ENCODE measurements at regions not wholly inside any gene's neighbourhood (a gene's known extent, or its start where the extent isn't known, plus 50 kb on each side); places are given as distances from the start of the nearest gene placed in this dataset.

DNA sequence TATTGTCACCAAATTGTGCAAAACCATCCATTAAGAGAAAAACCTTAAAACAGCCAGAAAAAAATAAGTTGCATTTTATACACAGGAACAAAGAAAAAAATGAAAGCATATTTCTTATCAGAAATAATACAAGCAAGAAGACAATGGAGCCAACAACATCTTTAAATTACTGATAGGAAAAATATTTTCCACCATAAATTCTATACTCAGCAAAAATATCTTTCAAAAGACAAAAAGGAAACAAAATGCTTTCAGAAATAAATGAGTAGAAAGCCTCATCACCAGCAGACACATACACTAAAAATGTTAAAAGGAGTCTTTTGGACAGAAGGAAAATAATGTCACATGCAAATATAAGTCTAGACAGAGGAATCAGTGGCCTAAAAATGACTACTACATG is 106.4 kb upstream of the TRIB2 start:
- intact Hi-C loops (cut with DNase I), result no loop called here
- no peak overlapping the region for H3K4me3 ChIP-seq (ENCODE audit: low read length)

DNA sequence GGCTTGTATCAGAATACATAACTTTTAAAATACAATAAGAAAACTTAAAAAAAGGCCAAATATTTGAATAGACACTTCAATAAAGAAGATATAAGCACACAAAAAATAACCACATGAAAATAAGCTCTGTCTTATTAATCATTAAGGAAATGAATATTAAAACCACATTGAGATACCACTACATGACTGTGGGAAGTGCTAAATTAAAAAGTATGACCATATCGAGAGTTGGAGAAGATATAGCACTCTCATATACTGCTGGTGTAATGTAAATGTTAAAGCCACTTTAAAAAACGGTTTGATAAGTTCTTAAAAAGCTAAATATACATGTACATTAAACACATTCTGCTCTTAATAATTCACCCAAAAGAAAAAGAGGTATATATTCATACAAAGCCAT is 104.6 kb upstream of the TRIB2 start:
- intact Hi-C loops (cut with DNase I), result no loop called here
- 78% methylated on average over 2 of the region's 2 CpGs for WGBS
- no peaks in the 10 kb centered on the region for H3K9me3 ChIP-seq (ENCODE audit: control insufficient read depth, low read length)
- DNase-seq, result no peak
- H3K27me3 ChIP-seq (ENCODE audit: control insufficient read depth, insufficient read depth), result no peaks in the 10 kb centered on the region
- H3K4me3 ChIP-seq (ENCODE audit: low read length), result no peak overlapping the region
- no peak for ATAC-seq
- H3K27ac ChIP-seq (ENCODE audit: low read length), result no peak overlapping the region
- H3K4me1 ChIP-seq (ENCODE audit: control insufficient read depth, insufficient read depth, low read length), result no peaks in the 10 kb centered on the region

More for the DNA sequence above, 106.4 kb upstream of the TRIB2 start:
- Histone ChIP-seq H3K9me3 (ENCODE audit: control insufficient read depth, low read length) (no peaks in the 10 kb centered on the region), H3K4me1 (ENCODE audit: control insufficient read depth, insufficient read depth, low read length) (no peaks in the 10 kb centered on the region), H3K27me3 (ENCODE audit: control insufficient read depth, insufficient read depth) (no peaks in the 10 kb centered on the region), H3K27ac (ENCODE audit: low read length) (no peak overlapping the region)
- no peak for DNase-seq
- no peak for ATAC-seq

DNA sequence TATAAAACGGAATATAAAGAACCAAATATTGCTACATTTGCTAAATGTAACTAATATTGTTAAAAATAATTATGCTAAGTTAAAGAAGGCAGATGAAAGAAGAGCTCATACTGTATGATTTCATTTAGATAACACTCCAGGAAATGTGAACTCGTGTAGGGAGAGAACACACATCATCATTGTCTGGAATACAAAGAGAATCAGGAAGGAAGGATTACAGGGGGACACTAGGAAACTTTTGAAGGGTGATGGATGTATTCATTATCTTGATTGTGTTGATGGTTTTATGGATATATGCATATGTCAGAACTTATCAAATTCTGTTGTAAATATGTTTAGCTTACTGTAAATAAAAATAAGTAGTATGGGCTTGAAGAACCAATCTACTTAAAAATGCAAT is 104.1 kb upstream of the TRIB2 start:
- intact Hi-C loops (cut with DNase I), result no loop called here
- WGBS, result 65% methylated on average over 2 of the region's 2 CpGs
- no peak for DNase-seq
- Histone ChIP-seq H3K9me3 (ENCODE audit: control insufficient read depth, low read length) (no peaks in the 10 kb centered on the region), H3K4me1 (ENCODE audit: control insufficient read depth, insufficient read depth, low read length) (no peaks in the 10 kb centered on the region), H3K27ac (ENCODE audit: low read length) (no peak overlapping the region), H3K27me3 (ENCODE audit: control insufficient read depth, insufficient read depth) (no peaks in the 10 kb centered on the region), H3K4me3 (ENCODE audit: low read length) (no peak overlapping the region)
- ATAC-seq, result no peak

DNA sequence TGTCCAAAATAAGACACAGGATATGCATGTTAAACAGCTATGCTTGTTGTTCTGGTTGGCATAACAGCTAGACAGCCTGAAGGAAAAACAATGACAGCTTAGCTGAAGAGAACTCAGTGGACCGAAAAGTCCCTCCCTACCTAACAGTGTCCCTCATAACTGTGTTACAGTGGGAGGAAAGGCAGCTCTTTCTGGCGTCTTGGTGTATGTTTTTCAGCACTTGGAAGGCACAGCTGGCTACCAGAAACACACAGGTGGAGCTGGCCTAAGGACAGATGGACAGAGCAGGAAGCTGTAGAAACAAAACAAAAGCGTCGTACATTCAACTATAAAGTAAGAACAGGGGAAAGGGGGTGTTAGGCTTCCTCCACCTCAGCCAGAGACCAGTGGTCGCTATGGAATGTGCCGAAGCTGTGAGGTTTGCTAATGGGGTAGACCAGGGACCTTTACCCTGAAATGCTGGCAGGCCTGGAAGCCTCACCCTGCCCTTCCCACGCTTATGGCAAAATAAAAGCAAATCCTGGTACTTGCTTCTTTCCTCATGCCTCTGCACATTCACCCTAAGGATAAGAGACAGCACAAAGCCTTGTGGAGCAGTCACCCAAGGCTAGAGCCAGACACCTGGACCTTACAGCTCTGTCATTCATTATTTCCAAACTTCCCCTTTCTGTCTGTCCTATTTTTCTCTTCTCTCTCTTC is 103.5 kb upstream of the TRIB2 start:
- Histone ChIP-seq H3K9me3 (ENCODE audit: control insufficient read depth, low read length) (no peaks in the 10 kb centered on the region), H3K27me3 (ENCODE audit: control insufficient read depth, insufficient read depth) (no peaks in the 10 kb centered on the region), H3K4me1 (ENCODE audit: control insufficient read depth, insufficient read depth, low read length) (no peaks in the 10 kb centered on the region), H3K4me3 (ENCODE audit: low read length) (no peak overlapping the region), H3K27ac (ENCODE audit: low read length) (no peak overlapping the region)
- DNase-seq, result no peak
- 74% methylated on average over 7 of the region's 7 CpGs for WGBS
- no peak for ATAC-seq
- intact Hi-C loops (cut with DNase I), result no loop called here

DNA sequence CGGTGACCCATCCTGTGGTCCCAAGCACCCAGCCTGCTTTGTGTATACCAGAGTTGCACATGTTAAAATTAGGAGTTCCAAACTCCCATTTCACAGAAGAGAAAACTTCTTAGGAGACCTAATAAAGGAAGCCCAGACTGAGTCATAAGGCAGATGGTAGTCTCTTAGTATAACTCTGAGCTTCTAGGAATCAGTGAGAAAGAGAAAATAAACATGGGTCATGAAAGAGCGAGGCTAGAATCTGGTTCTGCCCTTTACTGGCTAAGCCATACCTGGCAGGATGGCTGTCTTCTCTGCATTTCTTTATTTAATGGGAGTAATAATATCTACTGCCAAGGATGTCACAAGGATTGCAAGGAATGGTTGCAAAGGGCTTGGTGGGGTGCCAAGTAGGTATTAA is 101.2 kb upstream of the TRIB2 start:
- intact Hi-C loops (cut with DNase I), result no loop called here
- no peaks in the 10 kb centered on the region for H3K27me3 ChIP-seq (ENCODE audit: control insufficient read depth, insufficient read depth)
- 98% methylated on average over 2 of the region's 2 CpGs for WGBS
- H3K27ac ChIP-seq (ENCODE audit: low read length), result no peak overlapping the region
- no peak overlapping the region for H3K4me3 ChIP-seq (ENCODE audit: low read length)
- no peaks in the 10 kb centered on the region for H3K4me1 ChIP-seq (ENCODE audit: control insufficient read depth, insufficient read depth, low read length)
- no peaks in the 10 kb centered on the region for H3K9me3 ChIP-seq (ENCODE audit: control insufficient read depth, low read length)
- no peak for ATAC-seq
- no peak for DNase-seq

DNA sequence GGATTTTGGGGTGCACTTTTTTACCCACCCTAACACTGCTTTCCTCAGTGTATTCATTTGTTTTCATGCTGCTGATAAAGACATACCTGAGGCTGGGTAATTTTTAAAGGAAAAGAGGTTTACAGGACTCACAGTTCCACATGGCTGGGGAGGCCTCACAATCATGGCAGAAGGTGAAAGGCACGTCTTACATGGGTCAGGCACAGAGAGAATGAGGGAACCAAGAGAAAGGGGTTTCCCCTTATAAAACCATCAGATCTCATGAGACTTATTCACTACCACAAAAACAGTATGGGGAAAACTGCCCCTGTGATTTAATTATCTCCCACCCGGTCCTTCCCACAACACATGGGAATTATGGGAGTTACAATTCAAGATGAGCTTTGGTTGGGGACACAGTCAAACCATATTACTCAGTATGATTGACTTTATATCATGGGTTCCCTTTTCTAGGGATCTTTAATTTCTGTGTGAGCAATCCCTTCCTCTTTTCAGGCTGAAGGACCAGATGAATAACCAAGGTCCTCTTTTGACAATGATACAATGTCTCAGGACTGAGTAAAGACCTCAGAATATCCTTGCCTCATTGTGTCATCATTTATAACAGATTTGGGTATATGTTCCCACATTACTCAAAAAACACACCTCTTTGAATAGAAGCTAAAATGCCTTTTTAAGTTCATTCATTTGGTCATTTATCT is 100.1 kb upstream of the TRIB2 start:
- DNase-seq (no peak), ATAC-seq (no peak)
- Histone ChIP-seq H3K27me3 (ENCODE audit: control insufficient read depth, insufficient read depth) (no peaks in the 10 kb centered on the region), H3K9me3 (ENCODE audit: control insufficient read depth, low read length) (no peaks in the 10 kb centered on the region), H3K27ac (ENCODE audit: low read length) (no peak overlapping the region), H3K4me1 (ENCODE audit: control insufficient read depth, insufficient read depth, low read length) (no peaks in the 10 kb centered on the region), H3K4me3 (ENCODE audit: low read length) (no peak overlapping the region)
- intact Hi-C loops (cut with DNase I), result no loop called here
- 92% methylated on average over 2 of the region's 2 CpGs for WGBS

DNA sequence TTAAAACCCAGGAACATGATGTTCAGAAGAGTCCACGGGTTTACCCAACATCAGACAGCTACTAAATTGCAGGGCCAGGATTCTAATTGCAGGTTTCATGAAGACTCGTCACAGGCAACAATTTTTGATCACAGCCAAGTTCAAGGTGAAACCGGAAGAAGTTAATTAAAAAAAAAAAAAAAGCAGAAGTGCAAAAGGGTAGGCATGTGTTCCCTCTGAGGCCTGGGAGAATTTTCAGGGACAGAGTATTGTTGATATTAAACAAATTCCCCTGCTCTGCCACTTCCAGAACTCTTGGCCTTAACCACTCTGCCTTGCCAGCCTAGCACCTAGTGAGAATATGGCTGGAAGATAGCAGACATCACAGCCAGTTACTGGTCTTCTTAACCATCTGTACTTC is 99.4 kb upstream of the TRIB2 start:
- DNase-seq (no peak), ATAC-seq (no peak)
- H3K4me3 ChIP-seq (ENCODE audit: low read length), result no peak overlapping the region
- H3K27ac ChIP-seq (ENCODE audit: low read length), result no peak overlapping the region
- no peaks in the 10 kb centered on the region for H3K27me3 ChIP-seq (ENCODE audit: control insufficient read depth, insufficient read depth)
- intact Hi-C loops (cut with DNase I), result no loop called here
- 85% methylated on average over 3 of the region's 3 CpGs for WGBS
- H3K4me1 ChIP-seq (ENCODE audit: control insufficient read depth, insufficient read depth, low read length), result no peaks in the 10 kb centered on the region
- no peaks in the 10 kb centered on the region for H3K9me3 ChIP-seq (ENCODE audit: control insufficient read depth, low read length)

DNA sequence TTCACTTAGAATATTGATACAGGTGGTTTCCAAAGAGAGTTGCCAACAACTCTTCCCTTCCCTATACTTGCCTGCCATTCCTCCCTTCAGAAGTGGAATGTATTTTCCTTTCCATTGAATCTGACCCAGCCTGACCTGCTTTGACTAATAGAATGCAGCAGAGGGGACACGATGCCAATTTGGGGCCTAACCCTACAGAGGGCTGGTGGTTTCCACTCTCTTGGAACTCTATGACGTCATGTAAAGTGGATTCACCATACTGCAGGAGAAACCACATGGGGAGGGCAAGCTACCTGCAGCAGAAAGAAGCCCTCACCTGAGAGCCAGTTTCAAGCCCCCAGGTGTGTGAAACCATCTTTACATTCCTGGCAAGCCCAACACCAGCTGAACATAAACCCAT is 98.9 kb upstream of the TRIB2 start:
- no peak overlapping the region for H3K27ac ChIP-seq (ENCODE audit: low read length)
- DNase-seq, result no peak
- intact Hi-C loops (cut with DNase I), result no loop called here
- no peaks in the 10 kb centered on the region for H3K9me3 ChIP-seq (ENCODE audit: control insufficient read depth, low read length)
- no peaks in the 10 kb centered on the region for H3K4me1 ChIP-seq (ENCODE audit: control insufficient read depth, insufficient read depth, low read length)
- 92% methylated on average over 2 of the region's 2 CpGs for WGBS
- H3K27me3 ChIP-seq (ENCODE audit: control insufficient read depth, insufficient read depth), result no peaks in the 10 kb centered on the region
- ATAC-seq, result no peak
- no peak overlapping the region for H3K4me3 ChIP-seq (ENCODE audit: low read length)

DNA sequence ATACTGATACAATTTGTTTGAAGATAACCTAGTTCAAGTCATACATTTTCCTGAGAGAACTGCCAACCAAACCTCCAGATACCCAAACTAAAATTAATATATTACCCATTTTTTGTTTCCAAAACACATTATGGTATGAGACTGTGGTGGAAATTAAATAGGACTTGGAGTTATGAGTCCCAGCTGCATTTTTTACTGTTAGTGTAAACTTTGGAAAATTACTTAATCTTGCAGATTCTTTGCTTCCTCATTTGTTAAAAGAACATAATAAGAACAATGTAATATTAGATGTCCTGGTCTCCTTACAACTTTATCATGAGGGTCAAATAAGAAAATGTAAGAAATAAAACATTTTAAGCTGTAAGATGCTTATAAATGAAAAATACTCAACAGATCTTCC is 98.2 kb upstream of the TRIB2 start:
- no peak overlapping the region for H3K4me3 ChIP-seq (ENCODE audit: low read length)
- H3K27me3 ChIP-seq (ENCODE audit: control insufficient read depth, insufficient read depth), result no peaks in the 10 kb centered on the region
- no peaks in the 10 kb centered on the region for H3K4me1 ChIP-seq (ENCODE audit: control insufficient read depth, insufficient read depth, low read length)
- ATAC-seq (no peak), DNase-seq (no peak)
- H3K27ac ChIP-seq (ENCODE audit: low read length), result no peak overlapping the region
- no peaks in the 10 kb centered on the region for H3K9me3 ChIP-seq (ENCODE audit: control insufficient read depth, low read length)
- intact Hi-C loops (cut with DNase I), result no loop called here

DNA sequence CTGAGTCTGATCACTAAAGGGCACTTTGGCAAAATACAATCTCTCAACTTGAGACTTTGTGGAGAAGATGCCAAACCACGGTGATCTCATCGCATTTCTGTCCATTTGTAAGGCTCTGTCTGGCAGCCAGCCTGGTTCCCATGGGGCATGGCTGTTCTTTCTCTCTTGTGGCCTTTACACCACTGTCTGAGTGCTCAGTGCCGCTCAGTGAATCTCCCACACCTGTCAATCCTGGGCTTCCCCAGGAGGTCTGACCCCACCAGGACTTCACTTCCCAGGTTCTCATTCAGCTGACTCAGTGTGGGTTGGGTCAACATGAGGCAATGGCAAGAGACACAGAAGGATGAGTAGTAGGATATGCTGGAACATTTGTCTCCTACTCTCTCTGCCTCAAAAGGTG is 96.8 kb upstream of the TRIB2 start:
- ATAC-seq (peak; percentile 11 to 50), DNase-seq (peak in 2 of 3 donors; percentile 42 to 65)
- 64% methylated on average over 3 of the region's 3 CpGs for WGBS
- Histone ChIP-seq H3K4me1 (ENCODE audit: control insufficient read depth, insufficient read depth, low read length) (no peaks in the 10 kb centered on the region), H3K27ac (ENCODE audit: low read length) (no peak overlapping the region), H3K9me3 (ENCODE audit: control insufficient read depth, low read length) (no peaks in the 10 kb centered on the region), H3K27me3 (ENCODE audit: control insufficient read depth, insufficient read depth) (no peaks in the 10 kb centered on the region), H3K4me3 (ENCODE audit: low read length) (no peak overlapping the region)
- intact Hi-C loops (cut with DNase I), result no loop called here

DNA sequence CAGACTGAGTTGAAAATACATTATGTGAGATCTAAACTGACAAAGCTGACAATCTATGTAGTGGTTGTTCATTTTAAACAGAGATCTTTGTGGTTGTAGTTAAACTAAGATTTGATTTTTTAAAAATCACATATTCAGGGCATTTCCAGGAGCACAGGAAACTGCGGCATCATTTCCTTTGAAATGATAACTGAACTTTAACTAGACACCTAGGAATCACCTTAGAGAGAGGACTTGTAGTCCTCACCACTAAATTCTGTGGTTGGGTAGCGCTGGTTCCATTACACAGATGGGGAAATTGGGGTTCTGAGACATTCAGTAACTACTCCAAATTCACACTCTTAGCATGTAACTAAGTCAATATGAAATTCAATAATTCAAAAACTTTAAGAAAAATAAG is 96.0 kb upstream of the TRIB2 start:
- no peaks in the 10 kb centered on the region for H3K4me1 ChIP-seq (ENCODE audit: control insufficient read depth, insufficient read depth, low read length)
- DNase-seq (no peak), ATAC-seq (no peak)
- no peak overlapping the region for H3K27ac ChIP-seq (ENCODE audit: low read length)
- no peaks in the 10 kb centered on the region for H3K27me3 ChIP-seq (ENCODE audit: control insufficient read depth, insufficient read depth)
- no peak overlapping the region for H3K4me3 ChIP-seq (ENCODE audit: low read length)
- intact Hi-C loops (cut with DNase I), result no loop called here
- no peaks in the 10 kb centered on the region for H3K9me3 ChIP-seq (ENCODE audit: control insufficient read depth, low read length)
- WGBS, result 95% methylated on average over 2 of the region's 2 CpGs

DNA sequence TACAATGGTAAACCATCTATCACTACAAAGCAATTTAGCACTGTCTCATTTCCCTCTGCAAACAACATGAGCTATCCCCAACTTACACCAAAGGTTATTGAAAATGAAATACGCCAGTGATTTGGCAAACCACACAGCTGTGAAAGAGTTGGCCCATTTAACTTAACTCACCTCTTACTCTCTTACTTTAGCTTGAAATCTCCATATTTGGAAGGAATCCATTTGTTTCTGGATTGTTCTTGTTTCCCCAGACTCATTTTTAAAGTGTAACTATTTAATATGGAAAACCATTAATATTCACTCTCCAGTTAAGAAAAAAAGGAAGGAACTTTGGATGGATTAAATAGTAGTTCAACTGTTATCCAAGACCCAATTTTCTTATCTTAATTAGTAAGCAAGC is 93.7 kb upstream of the TRIB2 start:
- Histone ChIP-seq H3K4me1 (ENCODE audit: control insufficient read depth, insufficient read depth, low read length) (no peaks in the 10 kb centered on the region), H3K27ac (ENCODE audit: low read length) (no peak overlapping the region), H3K4me3 (ENCODE audit: low read length) (no peak overlapping the region), H3K27me3 (ENCODE audit: control insufficient read depth, insufficient read depth) (no peaks in the 10 kb centered on the region), H3K9me3 (ENCODE audit: control insufficient read depth, low read length) (no peaks in the 10 kb centered on the region)
- DNase-seq, result no peak
- 89% methylated on average over 1 of the region's 1 CpG for whole genome bisulfite sequencing
- ATAC-seq, result no peak
- intact Hi-C loops (cut with DNase I), result no loop called here
